Activated T-helper 2 cell treated with anti-CD3 and anti-CD28 coated beads, Interferon-gamma antibody, Interleukin-2, Interleukin-4, amounts not matched to agents 10 μg/mL and 5 μg/mL and 100 μg/mL, durations not matched to agents 14 hours and 24 hours and 36 hours (primary cell): ENCODE measurements at regions not wholly inside any gene's neighbourhood (a gene's known extent, or its start where the extent isn't known, plus 50 kb on each side); places are given as distances from the start of the nearest gene placed in this dataset.
"Not testable (repeated sequence)": the region's sequence is repeated elsewhere in the genome, so short reads cannot be mapped to it uniquely, and the experiment has no call there.

Experiments used
- DNase-seq: peaks from one replicate; pipeline ENCODE4 v3.0.0; 2021; ENCODE audit warnings: low spot score
- H3K27ac Mint-ChIP-seq: one replicate; pipeline ENCODE4 v1.8.0; 2021; ENCODE audit warnings: mixed read lengths
- H3K27me3 Mint-ChIP-seq: one replicate; pipeline ENCODE4 v1.8.0; 2021; ENCODE audit warnings: low read depth, mixed read lengths
- H3K36me3 Mint-ChIP-seq: one replicate; pipeline ENCODE4 v1.8.0; 2021; ENCODE audit warnings: low read depth, mixed read lengths
- H3K4me1 Mint-ChIP-seq: one replicate; pipeline ENCODE4 v1.8.0; 2021; ENCODE audit warnings: low read depth, mixed read lengths
- H3K4me3 Mint-ChIP-seq: one replicate; pipeline ENCODE4 v1.8.0; 2021; ENCODE audit warnings: low read depth, mild to moderate bottlenecking, moderate library complexity, mixed read lengths
- H3K9me3 Mint-ChIP-seq: one replicate; pipeline ENCODE4 v1.8.0; 2021; ENCODE audit warnings: mixed read lengths
- intact Hi-C: fragments of 100-400 bp; cut with micrococcal nuclease; formaldehyde crosslinking; loops from one replicate; pipeline ENCODE4 v1.15.1; 2023

- Mint-ChIP-seq H3K27ac (no peak overlapping the region), H3K9me3 (peaks cover 16% of the 10 kb centered on the region), H3K27me3 (no peaks in the 10 kb centered on the region), H3K4me1 (no peaks in the 10 kb centered on the region), H3K4me3 (no peak overlapping the region), H3K36me3 (no peaks in the 10 kb centered on the region)
- DNase-seq = no peak
- intact Hi-C loops = no loop called here
Measured at GRCh38 chr5:51679286-51679685, 296.0 kb downstream of the ISL1 start.

- Mint-ChIP-seq H3K9me3 (peaks cover 4% of the 10 kb centered on the region), H3K4me1 (no peaks in the 10 kb centered on the region), H3K27me3 (no peaks in the 10 kb centered on the region), H3K27ac (no peak overlapping the region), H3K36me3 (no peaks in the 10 kb centered on the region), H3K4me3 (no peak overlapping the region)
- intact Hi-C loops = no loop called here
- DNase-seq = no peak
Measured at GRCh38 chr5:51684794-51685355, 301.6 kb downstream of the ISL1 start.

GRCh38 chr5:51685419-51685818 lies 302.2 kb downstream of the ISL1 start:
- H3K27me3 Mint-ChIP-seq = no peaks in the 10 kb centered on the region
- no peaks in the 10 kb centered on the region for H3K4me1 Mint-ChIP-seq
- no peak for DNase-seq
- intact Hi-C loops = no loop called here
- H3K4me3 Mint-ChIP-seq = no peak overlapping the region
- H3K27ac Mint-ChIP-seq = no peak overlapping the region
- H3K9me3 Mint-ChIP-seq = peaks cover 4% of the 10 kb centered on the region
- no peaks in the 10 kb centered on the region for H3K36me3 Mint-ChIP-seq

DNA sequence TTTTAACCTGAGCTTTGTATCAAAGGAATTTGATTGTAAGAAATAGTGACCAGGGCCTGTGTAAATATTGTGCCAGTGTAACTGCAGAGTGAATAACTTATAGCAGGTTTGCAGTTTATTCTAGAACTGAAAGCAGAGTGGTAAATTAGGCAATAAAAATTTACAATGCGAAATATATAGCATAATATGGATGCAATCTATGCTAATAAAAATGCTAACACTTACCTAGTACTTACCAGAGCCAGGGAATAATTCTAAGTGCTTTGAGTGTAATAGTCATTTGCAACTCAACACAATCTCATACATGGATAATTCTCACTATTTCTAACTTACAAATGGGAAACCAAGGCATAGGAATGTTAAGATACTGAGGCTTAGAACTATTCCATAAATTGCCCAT lies 303.4 kb downstream of the ISL1 start:
- no peaks in the 10 kb centered on the region for H3K4me1 Mint-ChIP-seq
- intact Hi-C loops = no loop called here
- H3K9me3 Mint-ChIP-seq = peaks cover 8% of the 10 kb centered on the region
- no peaks in the 10 kb centered on the region for H3K36me3 Mint-ChIP-seq
- H3K4me3 Mint-ChIP-seq = no peak overlapping the region
- H3K27ac Mint-ChIP-seq = no peak overlapping the region
- no peak for DNase-seq
- no peaks in the 10 kb centered on the region for H3K27me3 Mint-ChIP-seq

- Mint-ChIP-seq H3K9me3 (peaks cover 30% of the 10 kb centered on the region), H3K27ac (no peak overlapping the region), H3K4me3 (no peak overlapping the region), H3K4me1 (no peaks in the 10 kb centered on the region), H3K36me3 (no peaks in the 10 kb centered on the region), H3K27me3 (no peaks in the 10 kb centered on the region)
- intact Hi-C loops = no loop called here
- no peak for DNase-seq
Measured at GRCh38 chr5:51691538-51692079, 308.4 kb downstream of the ISL1 start.

DNA sequence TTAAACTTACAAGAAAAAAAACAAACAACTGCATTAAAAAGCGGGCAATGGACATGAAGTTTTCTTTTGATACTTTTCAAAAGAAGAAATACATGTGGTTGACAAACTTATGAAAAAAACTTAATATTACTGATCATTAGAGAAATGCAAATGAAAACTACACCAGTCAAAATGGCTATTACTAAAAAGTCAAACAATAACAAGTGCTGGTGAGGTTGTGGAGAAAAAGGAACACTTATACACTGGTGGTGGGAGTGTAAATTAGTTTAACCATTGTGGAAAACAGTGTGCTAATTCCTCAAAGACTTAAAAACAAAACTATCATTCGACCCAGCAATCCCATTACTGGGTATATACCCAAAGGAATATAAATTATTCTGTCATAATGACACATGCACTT lies 311.6 kb downstream of the ISL1 start:
- Mint-ChIP-seq H3K36me3 (no peaks in the 10 kb centered on the region), H3K27ac (no peak overlapping the region), H3K27me3 (no peaks in the 10 kb centered on the region), H3K4me3 (no peak overlapping the region), H3K9me3 (peaks cover 52% of the 10 kb centered on the region), H3K4me1 (no peaks in the 10 kb centered on the region)
- intact Hi-C loops = no loop called here
- no peak for DNase-seq

DNA sequence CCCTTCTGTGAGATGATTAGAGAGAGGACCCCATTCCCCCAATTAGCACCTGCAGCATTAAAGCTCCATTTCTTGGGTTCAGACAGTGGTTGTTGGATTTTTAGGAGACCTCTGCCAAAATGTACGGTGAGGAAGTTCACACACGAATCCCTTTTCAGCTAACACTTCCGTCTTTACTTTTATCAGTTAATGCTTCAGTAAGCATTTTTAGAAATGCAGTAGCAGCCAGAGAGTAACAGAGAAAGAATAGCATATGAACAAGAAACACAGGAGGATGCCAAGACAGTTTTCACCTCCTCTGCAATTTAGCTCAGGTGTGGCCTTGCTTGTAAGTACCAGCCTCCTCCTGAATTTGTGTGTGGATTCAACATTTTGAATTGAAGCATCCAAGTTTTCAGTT lies 312.9 kb downstream of the ISL1 start:
- DNase-seq = no peak
- H3K36me3 Mint-ChIP-seq = no peaks in the 10 kb centered on the region
- no peak overlapping the region for H3K27ac Mint-ChIP-seq
- intact Hi-C loops = no loop called here
- H3K27me3 Mint-ChIP-seq = no peaks in the 10 kb centered on the region
- H3K9me3 Mint-ChIP-seq = peaks cover 59% of the 10 kb centered on the region
- no peaks in the 10 kb centered on the region for H3K4me1 Mint-ChIP-seq
- H3K4me3 Mint-ChIP-seq = no peak overlapping the region

- H3K9me3 Mint-ChIP-seq = peaks cover 42% of the 10 kb centered on the region
- intact Hi-C loops, H3K4me3 Mint-ChIP-seq, DNase-seq, H3K4me1 Mint-ChIP-seq, H3K36me3 Mint-ChIP-seq, H3K27me3 Mint-ChIP-seq, H3K27ac Mint-ChIP-seq: not testable (repeated sequence)
Measured at GRCh38 chr5:51702046-51702445, 318.8 kb downstream of the ISL1 start.

DNA sequence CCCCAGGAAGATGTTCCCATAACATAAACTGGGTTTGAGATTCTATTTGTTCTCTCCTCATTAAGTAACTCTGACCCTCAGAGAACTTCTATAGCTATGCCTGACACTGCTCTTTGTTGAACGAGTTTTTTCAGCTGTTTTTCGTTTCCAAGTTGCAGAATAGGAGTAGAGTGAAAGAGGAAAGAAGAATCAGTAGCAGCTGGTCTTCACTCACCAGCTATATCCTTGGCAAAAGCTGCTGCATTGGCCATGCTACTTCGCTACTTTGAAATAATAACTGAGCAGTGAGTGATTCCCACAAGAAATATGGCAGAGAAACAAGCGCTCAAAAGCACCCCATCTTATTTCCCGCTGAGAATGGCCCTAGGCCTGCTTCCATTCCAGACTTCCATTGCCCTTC lies 329.0 kb downstream of the ISL1 start:
- no peaks in the 10 kb centered on the region for H3K36me3 Mint-ChIP-seq
- H3K9me3 Mint-ChIP-seq = peaks cover 21% of the 10 kb centered on the region
- intact Hi-C loops = no loop called here
- no peaks in the 10 kb centered on the region for H3K27me3 Mint-ChIP-seq
- H3K4me3 Mint-ChIP-seq = no peak overlapping the region
- H3K27ac Mint-ChIP-seq = no peak overlapping the region
- no peaks in the 10 kb centered on the region for H3K4me1 Mint-ChIP-seq
- DNase-seq = no peak

DNA sequence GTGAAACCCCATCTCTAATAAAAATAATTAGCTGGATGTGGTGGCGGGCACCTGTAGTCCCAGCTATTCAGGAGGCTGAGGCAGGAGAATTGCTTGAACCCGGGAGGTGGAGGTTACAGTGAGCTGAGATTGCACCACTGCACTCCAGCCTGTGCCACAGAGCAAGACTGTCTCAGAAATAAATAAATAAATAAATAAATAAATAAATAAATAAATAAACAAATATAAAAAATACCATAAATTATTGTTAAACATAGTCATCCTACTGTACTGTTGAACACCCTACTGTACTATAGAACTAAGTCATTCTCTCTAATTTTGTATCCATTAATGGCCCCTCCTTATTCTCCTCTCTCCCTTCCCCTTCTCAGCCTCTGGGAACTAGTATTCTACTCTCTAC lies 332.2 kb downstream of the ISL1 start:
- DNase-seq, H3K27me3 Mint-ChIP-seq, H3K36me3 Mint-ChIP-seq, intact Hi-C loops, H3K4me3 Mint-ChIP-seq, H3K27ac Mint-ChIP-seq, H3K4me1 Mint-ChIP-seq: not testable (repeated sequence)
- peaks cover 14% of the 10 kb centered on the region for H3K9me3 Mint-ChIP-seq

- peaks cover 17% of the 10 kb centered on the region for H3K9me3 Mint-ChIP-seq
- H3K27ac Mint-ChIP-seq = no peak overlapping the region
- H3K4me1 Mint-ChIP-seq = no peaks in the 10 kb centered on the region
- intact Hi-C loops = no loop called here
- no peak overlapping the region for H3K4me3 Mint-ChIP-seq
- H3K36me3 Mint-ChIP-seq = no peaks in the 10 kb centered on the region
- H3K27me3 Mint-ChIP-seq = no peaks in the 10 kb centered on the region
- no peak for DNase-seq
Measured at GRCh38 chr5:51731421-51732029, 348.3 kb downstream of the ISL1 start.

- peaks cover 20% of the 10 kb centered on the region for H3K9me3 Mint-ChIP-seq
Measured at GRCh38 chr5:51732304-51732703, 349.1 kb downstream of the ISL1 start.

DNA sequence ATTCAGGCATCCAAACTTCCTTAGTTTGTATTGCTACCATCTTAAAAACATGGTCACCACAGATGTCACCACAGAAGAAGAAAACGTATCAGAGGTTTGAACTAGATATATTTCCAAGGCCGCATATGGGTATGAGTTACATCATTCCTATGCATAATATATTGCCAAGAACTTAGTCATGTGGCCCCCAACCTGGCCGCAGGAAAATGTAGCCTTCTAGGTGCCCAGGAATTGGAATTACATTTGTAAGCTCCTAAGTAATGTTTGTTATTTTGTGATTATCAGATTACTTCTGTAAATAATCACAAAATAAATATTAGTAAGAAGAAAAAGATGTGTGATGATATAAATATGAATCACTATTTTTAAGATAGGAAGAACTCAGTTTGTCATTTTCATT lies 351.4 kb downstream of the ISL1 start:
- peaks cover 15% of the 10 kb centered on the region for H3K9me3 Mint-ChIP-seq
- no peak overlapping the region for H3K4me3 Mint-ChIP-seq
- no peak for DNase-seq
- no peaks in the 10 kb centered on the region for H3K4me1 Mint-ChIP-seq
- H3K36me3 Mint-ChIP-seq = no peaks in the 10 kb centered on the region
- no peak overlapping the region for H3K27ac Mint-ChIP-seq
- H3K27me3 Mint-ChIP-seq = no peaks in the 10 kb centered on the region
- intact Hi-C loops = no loop called here

More at GRCh38 chr5:51732304-51732703, 349.1 kb downstream of the ISL1 start:
- H3K4me1 Mint-ChIP-seq = no peaks in the 10 kb centered on the region
- no peak for DNase-seq
- no peaks in the 10 kb centered on the region for H3K36me3 Mint-ChIP-seq
- H3K27me3 Mint-ChIP-seq = no peaks in the 10 kb centered on the region
- no peak overlapping the region for H3K4me3 Mint-ChIP-seq
- no peak overlapping the region for H3K27ac Mint-ChIP-seq
- intact Hi-C loops = no loop called here
